ENCODE measurements at regions not wholly inside any gene's neighbourhood (a gene's known extent, or its start where the extent isn't known, plus 50 kb on each side); places are given as distances from the start of the nearest gene placed in this dataset.

DNA sequence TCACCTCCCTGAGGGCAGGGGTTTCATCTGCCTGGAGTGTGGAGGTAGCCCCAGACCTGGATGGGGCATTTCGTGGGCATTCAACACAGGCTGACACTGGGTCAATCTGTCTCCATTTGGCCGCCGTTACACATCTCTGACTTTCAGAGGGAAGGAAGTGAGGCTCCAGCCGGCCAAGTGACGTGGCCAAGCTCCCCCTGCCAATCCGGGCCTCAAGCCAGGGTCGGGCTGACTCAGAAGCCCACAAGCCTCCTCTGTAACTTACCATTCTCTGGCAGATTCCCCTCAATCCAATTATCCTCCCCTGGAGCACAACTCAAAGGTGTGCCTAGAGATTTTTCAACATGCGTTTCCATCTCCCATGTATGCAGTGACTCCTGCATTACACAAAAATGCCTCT, 227.6 kb downstream of the KLF13 start:
- no peaks in the 10 kb centered on the region for H3K4me1 ChIP-seq
- H3K36me3 ChIP-seq, result no peaks in the 10 kb centered on the region
- no peak overlapping the region for H3K27ac ChIP-seq
- H3K4me3 ChIP-seq, result no peak overlapping the region
- H3K27me3 ChIP-seq, result no peaks in the 10 kb centered on the region
- H3K9me3 ChIP-seq (replicated peaks), result no peaks in the 10 kb centered on the region
- DNase-seq, result no peak

GRCh38 chr15:31555022-31555421, 228.4 kb downstream of the KLF13 start:
- H3K9me3 ChIP-seq (replicated peaks), result no peaks in the 10 kb centered on the region
- H3K36me3 ChIP-seq, result no peaks in the 10 kb centered on the region
- no peak for DNase-seq
- no peak overlapping the region for H3K4me3 ChIP-seq
- H3K27me3 ChIP-seq, result no peaks in the 10 kb centered on the region
- H3K4me1 ChIP-seq, result no peaks in the 10 kb centered on the region
- no peak overlapping the region for H3K27ac ChIP-seq

DNA sequence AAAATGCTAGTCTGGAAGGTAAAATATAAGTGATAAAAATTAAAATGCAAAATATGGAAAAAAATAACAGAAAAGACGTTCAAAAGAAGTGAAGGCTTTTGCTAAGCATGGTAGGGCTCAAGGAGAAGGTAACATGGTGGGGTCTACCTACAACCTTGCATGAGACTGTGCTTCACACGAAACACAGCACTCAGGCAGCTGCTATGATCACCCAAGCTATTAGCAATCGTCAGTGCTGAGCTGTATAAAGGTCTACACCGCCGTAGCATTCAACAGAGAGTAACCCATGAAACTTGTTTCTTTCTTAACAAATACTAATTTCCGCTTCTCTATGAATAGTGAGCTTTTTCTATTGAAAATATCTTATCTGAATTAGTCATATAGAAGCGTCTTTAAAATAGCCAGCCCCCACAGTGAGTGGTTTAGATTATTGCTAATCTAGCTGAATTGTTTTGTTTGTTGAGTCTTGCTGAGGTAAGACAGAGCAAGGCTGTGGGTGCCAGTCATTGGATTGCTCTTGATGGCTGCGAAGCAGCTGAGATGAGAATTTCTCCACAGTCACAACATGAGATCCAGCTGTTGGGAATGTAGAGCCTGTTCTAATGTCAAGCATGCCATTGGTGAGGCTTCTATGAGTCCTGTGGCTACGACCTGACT, 230.0 kb downstream of the KLF13 start:
- Histone ChIP-seq H3K27me3 (no peaks in the 10 kb centered on the region), H3K4me1 (no peaks in the 10 kb centered on the region; the same call in 1 of the 2 replicates), H3K27ac (no peak overlapping the region), H3K36me3 (no peaks in the 10 kb centered on the region), H3K4me3 (no peak overlapping the region), H3K9me3 (replicated peaks) (no peaks in the 10 kb centered on the region)
- DNase-seq, result peak in 1 of 2 experiments; percentile 9

DNA sequence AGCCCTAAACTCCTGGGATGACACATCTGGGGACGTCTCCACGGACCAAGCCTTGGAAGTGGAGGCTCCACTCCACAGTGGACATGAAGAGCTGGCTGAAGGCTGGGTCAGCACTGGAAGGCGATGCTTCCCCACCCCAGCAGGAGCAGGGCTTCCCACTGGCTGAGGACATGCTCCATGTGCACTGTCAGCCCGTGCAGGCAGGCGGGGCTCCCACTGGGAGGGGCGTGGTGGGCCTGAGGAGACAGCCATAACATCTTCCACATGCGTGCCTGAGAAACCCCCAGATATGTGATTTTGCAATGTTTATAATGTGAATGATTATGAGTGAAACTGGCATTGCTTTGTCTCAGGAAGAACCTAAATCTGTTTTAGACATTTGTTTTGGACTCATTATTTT, 231.3 kb downstream of the KLF13 start:
- Histone ChIP-seq H3K36me3 (no peaks in the 10 kb centered on the region), H3K4me3 (no peak overlapping the region), H3K27me3 (no peaks in the 10 kb centered on the region), H3K9me3 (replicated peaks) (no peaks in the 10 kb centered on the region), H3K4me1 (no peaks in the 10 kb centered on the region; the same call in 1 of the 2 replicates), H3K27ac (no peak overlapping the region)
- no peak for DNase-seq

GRCh38 chr15:31558840-31559239, 232.2 kb downstream of the KLF13 start:
- Histone ChIP-seq H3K9me3 (replicated peaks) (no peaks in the 10 kb centered on the region), H3K27ac (no peak overlapping the region), H3K4me1 (no peaks in the 10 kb centered on the region; the same call in 1 of the 2 replicates), H3K27me3 (no peaks in the 10 kb centered on the region), H3K4me3 (no peak overlapping the region), H3K36me3 (no peaks in the 10 kb centered on the region)
- no peak for DNase-seq

DNA sequence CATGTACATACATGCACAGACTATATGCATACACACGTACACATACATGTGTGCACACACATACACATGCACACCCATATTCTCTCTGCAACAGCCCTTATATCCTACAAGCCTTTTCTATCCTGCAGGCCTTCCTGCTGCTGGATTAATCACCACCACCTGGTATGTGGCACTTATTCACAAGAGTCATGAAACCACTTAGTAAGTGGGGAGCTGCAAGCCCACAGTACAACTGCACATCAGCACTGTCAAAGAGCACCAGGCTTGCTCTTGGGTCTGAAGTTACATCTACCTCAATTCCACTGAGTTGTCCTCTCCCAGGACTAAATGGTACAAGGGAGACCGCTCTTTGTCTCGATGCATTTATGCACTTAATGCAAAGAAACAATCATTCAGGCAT, 233.2 kb downstream of the KLF13 start:
- H3K36me3 ChIP-seq, result no peaks in the 10 kb centered on the region
- no peak overlapping the region for H3K27ac ChIP-seq
- H3K27me3 ChIP-seq, result no peaks in the 10 kb centered on the region
- H3K4me3 ChIP-seq, result no peak overlapping the region
- no peak for DNase-seq
- H3K4me1 ChIP-seq, result no peaks in the 10 kb centered on the region; the same call in 1 of the 2 replicates
- H3K9me3 ChIP-seq (replicated peaks), result no peaks in the 10 kb centered on the region

- no peak for DNase-seq
- Histone ChIP-seq H3K36me3 (no peaks in the 10 kb centered on the region), H3K4me1 (no peaks in the 10 kb centered on the region; the same call in 1 of the 2 replicates), H3K27me3 (no peaks in the 10 kb centered on the region), H3K4me3 (no peak overlapping the region), H3K9me3 (replicated peaks) (no peaks in the 10 kb centered on the region), H3K27ac (no peak overlapping the region)
Observed at GRCh38 chr15:31560643-31561042, 234.0 kb downstream of the KLF13 start.

GRCh38 chr15:31561156-31561555, 234.5 kb downstream of the KLF13 start:
- Histone ChIP-seq H3K27me3 (no peaks in the 10 kb centered on the region), H3K4me3 (no peak overlapping the region), H3K36me3 (no peaks in the 10 kb centered on the region), H3K4me1 (no peaks in the 10 kb centered on the region; the same call in 1 of the 2 replicates), H3K9me3 (replicated peaks) (no peaks in the 10 kb centered on the region), H3K27ac (no peak overlapping the region)
- no peak for DNase-seq

DNA sequence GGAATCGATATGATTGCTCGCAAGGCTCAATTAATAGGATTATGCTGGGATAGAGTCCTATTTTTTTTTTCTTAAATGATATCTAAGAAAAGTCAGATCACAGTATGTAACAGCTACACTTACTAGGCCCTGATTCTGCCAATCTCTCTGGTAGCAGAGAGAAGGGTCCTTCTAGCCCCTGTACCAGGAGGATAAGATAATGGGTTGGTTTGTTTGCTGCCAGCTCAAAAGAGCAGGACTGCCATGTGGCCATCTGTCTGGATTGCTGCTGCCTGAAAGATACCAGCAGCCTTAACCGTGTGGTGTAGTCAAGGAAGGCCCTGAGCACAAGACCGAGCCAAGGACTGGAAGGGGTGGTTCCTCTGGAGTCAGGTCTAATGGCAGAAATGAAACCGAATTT, 236.4 kb downstream of the KLF13 start:
- no peaks in the 10 kb centered on the region for H3K9me3 ChIP-seq (replicated peaks)
- no peak for DNase-seq
- H3K4me3 ChIP-seq, result no peak overlapping the region
- H3K27ac ChIP-seq, result no peak overlapping the region
- no peaks in the 10 kb centered on the region; the same call in 1 of the 2 replicates for H3K4me1 ChIP-seq
- no peaks in the 10 kb centered on the region for H3K36me3 ChIP-seq
- H3K27me3 ChIP-seq, result no peaks in the 10 kb centered on the region

DNA sequence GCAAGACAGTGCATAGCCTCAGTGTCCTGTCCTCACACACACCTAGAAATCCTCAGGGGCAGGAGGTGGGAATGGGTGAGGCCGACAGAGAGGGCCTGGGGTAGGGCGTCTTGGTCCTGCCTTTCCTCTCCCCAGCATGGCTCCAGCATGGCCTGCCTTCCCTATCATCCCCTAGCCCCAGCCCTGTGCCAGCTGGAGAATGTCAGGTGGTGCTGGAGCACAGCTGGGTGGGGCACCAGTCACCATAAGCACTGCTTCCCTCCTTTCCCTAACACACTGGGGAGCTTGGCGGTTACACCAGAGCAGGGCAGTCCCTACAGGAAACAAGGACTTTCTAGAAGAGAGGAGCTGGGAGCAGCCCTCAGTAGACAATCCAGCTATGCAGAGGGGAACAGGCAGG, 236.8 kb downstream of the KLF13 start:
- Histone ChIP-seq H3K27me3 (no peaks in the 10 kb centered on the region), H3K27ac (no peak overlapping the region)
- DNase-seq, result no peak

DNA sequence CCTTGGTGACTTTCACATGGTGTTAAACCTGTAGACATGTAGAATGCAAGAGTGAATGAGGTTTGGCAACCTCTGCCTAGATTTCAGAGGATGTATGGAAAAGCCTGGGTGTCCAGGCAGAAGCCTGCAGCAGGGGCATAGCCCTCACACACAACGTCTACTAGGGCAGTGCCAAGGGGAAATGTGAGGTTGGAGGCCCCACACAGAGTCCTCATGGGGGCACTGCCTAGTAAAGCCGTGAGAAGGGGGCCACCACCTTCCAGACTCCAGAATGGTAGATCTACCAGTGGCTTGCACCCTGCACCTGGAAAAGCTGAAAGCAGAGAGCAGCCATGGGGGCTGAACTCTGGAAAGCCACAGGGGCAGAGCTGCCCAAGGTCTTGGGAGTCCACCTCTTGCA, 241.2 kb downstream of the KLF13 start:
- no peak for DNase-seq
- H3K27me3 ChIP-seq, result no peaks in the 10 kb centered on the region
- H3K27ac ChIP-seq, result no peak overlapping the region
- no peaks in the 10 kb centered on the region for H3K9me3 ChIP-seq (replicated peaks)
- H3K36me3 ChIP-seq, result no peaks in the 10 kb centered on the region
- no peak overlapping the region for H3K4me3 ChIP-seq
- no peaks in the 10 kb centered on the region for H3K4me1 ChIP-seq

More for the DNA sequence above, 236.8 kb downstream of the KLF13 start:
- Histone ChIP-seq H3K4me3 (no peak overlapping the region), H3K4me1 (no peaks in the 10 kb centered on the region; the same call in 1 of the 2 replicates), H3K36me3 (no peaks in the 10 kb centered on the region), H3K9me3 (replicated peaks) (no peaks in the 10 kb centered on the region)

- Histone ChIP-seq H3K36me3 (no peaks in the 10 kb centered on the region), H3K9me3 (replicated peaks) (no peaks in the 10 kb centered on the region), H3K4me1 (no peaks in the 10 kb centered on the region), H3K27me3 (no peaks in the 10 kb centered on the region), H3K27ac (no peak overlapping the region), H3K4me3 (no peak overlapping the region)
- DNase-seq, result no peak
Observed at GRCh38 chr15:31569836-31570235, 243.2 kb downstream of the KLF13 start.

- Histone ChIP-seq H3K36me3 (no peaks in the 10 kb centered on the region), H3K9me3 (replicated peaks) (no peaks in the 10 kb centered on the region), H3K27ac (no peak overlapping the region), H3K4me1 (no peaks in the 10 kb centered on the region), H3K4me3 (no peak overlapping the region), H3K27me3 (no peaks in the 10 kb centered on the region)
- no peak for DNase-seq
Observed at GRCh38 chr15:31570591-31570990, 244.0 kb downstream of the KLF13 start.

DNA sequence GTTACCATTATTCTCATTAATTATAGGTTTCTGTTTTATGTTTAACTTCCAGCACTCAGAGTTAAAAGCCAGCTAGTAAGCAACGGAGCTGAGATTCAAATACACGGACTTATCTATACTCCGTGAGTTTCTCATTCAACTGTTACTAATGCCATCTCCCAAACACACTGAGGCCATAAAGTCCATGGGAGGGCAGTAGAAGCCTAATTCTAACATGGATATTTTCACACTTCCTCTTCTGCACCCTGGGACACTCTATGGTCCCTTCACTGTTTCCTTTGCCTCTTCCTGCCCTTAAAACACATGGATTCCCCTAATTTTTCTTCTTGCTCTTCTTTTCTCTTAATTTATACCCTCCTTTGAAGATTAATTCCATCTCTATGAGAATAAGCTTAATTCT, 245.0 kb downstream of the KLF13 start:
- Histone ChIP-seq H3K27ac (no peak overlapping the region), H3K4me1 (no peaks in the 10 kb centered on the region), H3K4me3 (no peak overlapping the region), H3K9me3 (replicated peaks) (no peaks in the 10 kb centered on the region), H3K27me3 (no peaks in the 10 kb centered on the region), H3K36me3 (no peaks in the 10 kb centered on the region)
- DNase-seq, result peak in 1 of 2 experiments; percentile 27

DNA sequence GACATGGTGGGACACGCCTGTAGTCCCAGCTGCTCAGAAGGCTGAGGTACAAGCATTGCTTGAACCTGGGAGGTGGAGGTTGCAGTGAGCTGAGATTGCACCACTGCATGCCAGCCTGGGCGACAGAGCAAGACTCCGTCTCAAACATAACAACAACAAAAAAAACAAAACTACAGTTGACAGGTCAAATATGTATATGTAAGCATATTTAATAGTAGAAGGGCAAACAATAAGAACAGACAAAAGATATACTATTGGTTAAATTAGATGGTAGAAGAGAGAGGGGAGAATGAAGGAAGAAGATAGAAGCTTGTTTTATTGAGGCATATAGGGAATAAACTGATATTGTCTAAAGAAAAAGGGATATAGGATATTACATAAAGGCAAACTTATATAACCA, 247.1 kb downstream of the KLF13 start:
- no peak overlapping the region for H3K27ac ChIP-seq
- no peaks in the 10 kb centered on the region for H3K27me3 ChIP-seq
- no peak for DNase-seq
- H3K36me3 ChIP-seq, result no peaks in the 10 kb centered on the region
- H3K9me3 ChIP-seq (replicated peaks), result no peaks in the 10 kb centered on the region
- H3K4me1 ChIP-seq, result no peaks in the 10 kb centered on the region
- H3K4me3 ChIP-seq, result no peak overlapping the region

GRCh38 chr15:31574766-31575165, 248.1 kb downstream of the KLF13 start:
- Histone ChIP-seq H3K9me3 (replicated peaks) (no peaks in the 10 kb centered on the region), H3K4me3 (no peak overlapping the region), H3K36me3 (no peaks in the 10 kb centered on the region), H3K27ac (no peak overlapping the region), H3K4me1 (no peaks in the 10 kb centered on the region), H3K27me3 (no peaks in the 10 kb centered on the region)
- no peak for DNase-seq
